ENCODE measurements at regions not wholly inside any gene's neighbourhood (a gene's known extent, or its start where the extent isn't known, plus 50 kb on each side); places are given as distances from the start of the nearest gene placed in this dataset.

DNA sequence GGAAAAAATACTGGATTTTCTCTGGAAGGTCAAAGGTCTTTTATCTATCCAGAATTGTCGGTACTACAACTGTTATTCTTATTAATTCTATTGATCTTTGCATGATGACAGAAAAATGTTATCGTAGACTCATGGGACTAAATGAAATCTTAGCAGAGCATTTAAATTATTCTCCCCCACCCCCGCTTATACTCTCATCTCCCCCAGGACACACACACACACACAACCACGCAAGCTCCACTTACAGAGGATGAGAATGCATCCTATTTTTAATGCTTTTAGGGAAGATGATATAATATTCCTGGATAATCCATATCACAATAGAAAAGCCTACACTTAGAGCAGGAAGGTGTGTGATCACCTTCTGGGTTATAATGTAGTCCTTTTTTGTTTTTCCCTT is 91.9 kb upstream of the STARD13 start:
- ChIA-PET POLR2A (no interaction called here), CTCF (no interaction called here)
- TF ChIP-seq POLR2AphosphoS5 (IDR thresholded peaks at IDR 0.05; ENCODE audit: low read depth, low read length) (no peak), SIN3A (IDR thresholded peaks at IDR 0.05; ENCODE audit: borderline replicate concordance, insufficient read depth, low read depth, low read length) (no peak), TCF7L2 (IDR thresholded peaks at IDR 0.05; ENCODE audit: low read depth, low read length) (no peak), REST (IDR thresholded peaks at IDR 0.05; ENCODE audit: insufficient read depth in 1 of 2, low read depth in 2 of 2, low read length in 1 of 2) (no peak)
- TF ChIP-seq, protein P1, sequence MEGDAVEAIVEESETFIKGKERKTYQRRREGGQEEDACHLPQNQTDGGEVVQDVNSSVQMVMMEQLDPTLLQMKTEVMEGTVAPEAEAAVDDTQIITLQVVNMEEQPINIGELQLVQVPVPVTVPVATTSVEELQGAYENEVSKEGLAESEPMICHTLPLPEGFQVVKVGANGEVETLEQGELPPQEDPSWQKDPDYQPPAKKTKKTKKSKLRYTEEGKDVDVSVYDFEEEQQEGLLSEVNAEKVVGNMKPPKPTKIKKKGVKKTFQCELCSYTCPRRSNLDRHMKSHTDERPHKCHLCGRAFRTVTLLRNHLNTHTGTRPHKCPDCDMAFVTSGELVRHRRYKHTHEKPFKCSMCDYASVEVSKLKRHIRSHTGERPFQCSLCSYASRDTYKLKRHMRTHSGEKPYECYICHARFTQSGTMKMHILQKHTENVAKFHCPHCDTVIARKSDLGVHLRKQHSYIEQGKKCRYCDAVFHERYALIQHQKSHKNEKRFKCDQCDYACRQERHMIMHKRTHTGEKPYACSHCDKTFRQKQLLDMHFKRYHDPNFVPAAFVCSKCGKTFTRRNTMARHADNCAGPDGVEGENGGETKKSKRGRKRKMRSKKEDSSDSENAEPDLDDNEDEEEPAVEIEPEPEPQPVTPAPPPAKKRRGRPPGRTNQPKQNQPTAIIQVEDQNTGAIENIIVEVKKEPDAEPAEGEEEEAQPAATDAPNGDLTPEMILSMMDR (IDR thresholded peaks at IDR 0.05) = no peak
- intact Hi-C loops (cut with micrococcal nuclease; ENCODE audit: unreplicated experiment) (no loop called here), in situ Hi-C loops (cut with HindIII; ENCODE audit: low pct_unique_long_range_greater_than_20kb, low sequenced_read_pairs) (no loop called here)
- H3K27ac ChIP-seq (ENCODE audit: low read length) = no peak overlapping the region
- H3K4me1 ChIP-seq (ENCODE audit: control insufficient read depth, insufficient read depth, low read length) = no peaks in the 10 kb centered on the region
- no peaks in the 10 kb centered on the region for H3K27me3 ChIP-seq (ENCODE audit: control insufficient read depth, insufficient read depth, low read length)
- H3K4me3 ChIP-seq (ENCODE audit: low read depth in 2 of 2, low read length in 2 of 2) = no peak overlapping the region
- DNase-seq (ENCODE audit: low read depth, low spot score) (no peak), ATAC-seq (no peak)
- H3K9me3 ChIP-seq (ENCODE audit: control insufficient read depth, insufficient read depth, low read depth, low read length) = no peaks in the 10 kb centered on the region
- no TSS peak for BruUV-seq (replicated peaks)
- H3K36me3 ChIP-seq (ENCODE audit: control insufficient read depth, insufficient read depth, low read length) = no peaks in the 10 kb centered on the region

DNA sequence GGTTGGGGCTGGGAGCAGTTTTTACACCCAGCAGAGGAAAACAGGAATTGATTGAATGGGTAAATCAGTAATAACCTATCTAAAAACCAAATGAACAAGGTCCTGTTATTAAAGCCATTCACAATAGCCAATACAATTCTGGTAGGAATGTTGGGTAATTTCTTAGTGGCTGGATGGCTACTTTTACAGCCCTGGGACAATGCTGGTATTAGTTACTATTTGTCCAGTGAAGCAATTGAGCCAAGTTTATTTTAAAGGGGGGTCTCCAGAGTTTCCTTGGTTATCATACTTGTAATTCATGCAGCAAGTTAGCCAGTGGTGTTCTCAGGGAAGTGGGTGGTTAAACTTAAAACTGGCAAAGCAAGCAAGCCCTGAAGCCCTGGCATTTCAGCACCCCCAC is 92.3 kb upstream of the STARD13 start:
- H3K27me3 ChIP-seq (ENCODE audit: control insufficient read depth, insufficient read depth, low read length) = no peaks in the 10 kb centered on the region
- no peaks in the 10 kb centered on the region for H3K4me1 ChIP-seq (ENCODE audit: control insufficient read depth, insufficient read depth, low read length)
- ATAC-seq = no peak
- TF ChIP-seq TCF7L2 (IDR thresholded peaks at IDR 0.05; ENCODE audit: low read depth, low read length) = no peak
- TF ChIP-seq POLR2AphosphoS5 (IDR thresholded peaks at IDR 0.05; ENCODE audit: low read depth, low read length) = no peak
- no peak for TF ChIP-seq SIN3A (IDR thresholded peaks at IDR 0.05; ENCODE audit: borderline replicate concordance, insufficient read depth, low read depth, low read length)
- TF ChIP-seq, protein P1 (IDR thresholded peaks at IDR 0.05) = no peak
- no TSS peak for BruUV-seq (replicated peaks)
- no peaks in the 10 kb centered on the region for H3K9me3 ChIP-seq (ENCODE audit: control insufficient read depth, insufficient read depth, low read depth, low read length)
- in situ Hi-C loops (cut with HindIII; ENCODE audit: low pct_unique_long_range_greater_than_20kb, low sequenced_read_pairs) (no loop called here), intact Hi-C loops (cut with micrococcal nuclease; ENCODE audit: unreplicated experiment) (no loop called here)
- no peaks in the 10 kb centered on the region for H3K36me3 ChIP-seq (ENCODE audit: control insufficient read depth, insufficient read depth, low read length)
- DNase-seq (ENCODE audit: low read depth, low spot score) = no peak
- ChIA-PET CTCF (no interaction called here), POLR2A (no interaction called here)
- no peak overlapping the region for H3K27ac ChIP-seq (ENCODE audit: low read length)
- no peak overlapping the region for H3K4me3 ChIP-seq (ENCODE audit: low read depth in 2 of 2, low read length in 2 of 2)

Data from Panc1 (cell line).